ENCODE measurements at regions not wholly inside any gene's neighbourhood (a gene's known extent, or its start where the extent isn't known, plus 50 kb on each side); places are given as distances from the start of the nearest gene placed in this dataset.
A peak's percentile ranks its signal among the peaks of the same experiment; 100 is the strongest.

DNA sequence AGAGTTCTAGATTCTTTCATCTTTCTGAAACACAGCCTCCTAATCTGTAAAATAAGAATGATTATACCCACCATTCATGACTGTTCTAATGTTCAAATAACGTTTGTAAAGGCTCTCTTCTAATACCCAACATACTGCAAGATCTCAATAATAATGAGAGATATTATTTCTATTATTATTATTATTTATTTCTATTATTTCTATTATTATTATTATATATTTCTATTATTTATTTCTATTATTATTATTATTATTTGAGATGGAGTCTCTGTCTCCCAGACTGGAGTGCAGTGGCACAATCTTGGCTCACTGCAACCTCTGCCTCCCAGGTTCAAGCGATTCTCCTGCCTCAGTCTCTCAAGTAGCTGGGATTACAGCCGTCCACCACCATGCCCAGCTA lies 395.5 kb downstream of the EFNB2 start:
- Histone ChIP-seq H3K27me3 (ENCODE audit: control insufficient read depth, insufficient read depth, low read length) (no peaks in the 10 kb centered on the region), H3K4me3 (ENCODE audit: low read depth, low read length) (no peak overlapping the region), H3K36me3 (ENCODE audit: control insufficient read depth, insufficient read depth, low read length) (no peaks in the 10 kb centered on the region)
- TF ChIP-seq, protein P1, sequence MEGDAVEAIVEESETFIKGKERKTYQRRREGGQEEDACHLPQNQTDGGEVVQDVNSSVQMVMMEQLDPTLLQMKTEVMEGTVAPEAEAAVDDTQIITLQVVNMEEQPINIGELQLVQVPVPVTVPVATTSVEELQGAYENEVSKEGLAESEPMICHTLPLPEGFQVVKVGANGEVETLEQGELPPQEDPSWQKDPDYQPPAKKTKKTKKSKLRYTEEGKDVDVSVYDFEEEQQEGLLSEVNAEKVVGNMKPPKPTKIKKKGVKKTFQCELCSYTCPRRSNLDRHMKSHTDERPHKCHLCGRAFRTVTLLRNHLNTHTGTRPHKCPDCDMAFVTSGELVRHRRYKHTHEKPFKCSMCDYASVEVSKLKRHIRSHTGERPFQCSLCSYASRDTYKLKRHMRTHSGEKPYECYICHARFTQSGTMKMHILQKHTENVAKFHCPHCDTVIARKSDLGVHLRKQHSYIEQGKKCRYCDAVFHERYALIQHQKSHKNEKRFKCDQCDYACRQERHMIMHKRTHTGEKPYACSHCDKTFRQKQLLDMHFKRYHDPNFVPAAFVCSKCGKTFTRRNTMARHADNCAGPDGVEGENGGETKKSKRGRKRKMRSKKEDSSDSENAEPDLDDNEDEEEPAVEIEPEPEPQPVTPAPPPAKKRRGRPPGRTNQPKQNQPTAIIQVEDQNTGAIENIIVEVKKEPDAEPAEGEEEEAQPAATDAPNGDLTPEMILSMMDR (IDR thresholded peaks at IDR 0.05; ENCODE audit: insufficient read depth, low read depth, low read length): no peak
- ChIA-PET POLR2A (no interaction called here), CTCF (no interaction called here)
- DNase-seq (ENCODE audit: low read depth): no peak

- Histone ChIP-seq H3K27me3 (ENCODE audit: control insufficient read depth, insufficient read depth, low read length) (no peaks in the 10 kb centered on the region), H3K36me3 (ENCODE audit: control insufficient read depth, insufficient read depth, low read length) (no peaks in the 10 kb centered on the region), H3K4me3 (ENCODE audit: low read depth, low read length) (no peak overlapping the region)
- ChIA-PET CTCF (no interaction called here), POLR2A (no interaction called here)
- no peak for DNase-seq (ENCODE audit: low read depth)
- TF ChIP-seq, protein P1 (IDR thresholded peaks at IDR 0.05; ENCODE audit: insufficient read depth, low read depth, low read length): no peak
These were observed 396.1 kb downstream of the EFNB2 start for GRCh38 chr13:106139377-106139776.

DNA sequence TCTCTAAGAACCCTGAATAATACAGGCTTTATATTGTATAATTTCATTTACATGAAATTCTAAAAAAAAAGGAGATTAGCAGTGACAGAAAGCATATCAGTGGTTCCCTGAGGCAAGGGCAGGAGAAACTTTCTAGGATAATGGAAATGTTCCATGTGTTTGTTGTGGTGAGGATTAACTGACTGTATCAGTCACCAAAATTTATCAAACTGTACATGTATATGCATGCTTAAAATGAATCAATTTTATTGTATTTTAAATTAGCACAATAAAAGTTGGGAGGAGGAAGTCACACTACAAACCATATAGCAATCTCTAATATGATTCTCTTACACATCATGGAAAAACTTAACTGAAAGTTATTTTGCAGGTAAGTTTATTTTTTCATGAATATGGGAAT lies 396.8 kb downstream of the EFNB2 start:
- ChIA-PET POLR2A (no interaction called here), CTCF (no interaction called here)
- TF ChIP-seq, protein P1 (IDR thresholded peaks at IDR 0.05; ENCODE audit: insufficient read depth, low read depth, low read length): no peak
- Histone ChIP-seq H3K27me3 (ENCODE audit: control insufficient read depth, insufficient read depth, low read length) (no peaks in the 10 kb centered on the region), H3K36me3 (ENCODE audit: control insufficient read depth, insufficient read depth, low read length) (no peaks in the 10 kb centered on the region), H3K4me3 (ENCODE audit: low read depth, low read length) (no peak overlapping the region)
- DNase-seq (ENCODE audit: low read depth): no peak

DNA sequence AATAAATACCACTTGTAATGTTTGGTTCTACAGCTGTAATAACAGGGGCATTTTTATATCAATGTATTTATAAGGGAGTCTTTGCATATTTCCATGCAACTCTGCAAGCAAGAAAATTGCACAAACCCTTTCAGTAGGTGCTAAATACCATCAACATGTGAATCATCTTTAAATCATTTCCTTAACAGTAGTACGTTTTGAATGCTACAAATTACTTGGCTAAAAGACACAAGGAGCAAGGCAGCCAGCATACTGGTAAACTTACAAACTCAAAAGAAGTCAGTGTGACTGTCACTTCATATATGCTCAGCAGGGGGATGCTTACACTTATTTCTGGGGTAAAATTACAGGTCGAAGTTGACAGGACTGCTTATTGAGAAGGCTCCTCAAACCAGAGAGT lies 402.4 kb downstream of the EFNB2 start:
- Histone ChIP-seq H3K36me3 (ENCODE audit: control insufficient read depth, insufficient read depth, low read length) (no peaks in the 10 kb centered on the region), H3K27me3 (ENCODE audit: control insufficient read depth, insufficient read depth, low read length) (no peaks in the 10 kb centered on the region), H3K4me3 (ENCODE audit: low read depth, low read length) (no peak overlapping the region)
- ChIA-PET CTCF (interaction anchor here (0.7 kb wide), 1 partner anchor 18 kb away, joined by 3 read pairs; no protein-coding TSS in a partner anchor), POLR2A (interaction anchor here (0.5 to 0.9 kb wide), 2 partner anchors 16 to 241 kb away, joined by 3 to 6 read pairs; no protein-coding TSS in a partner anchor)
- TF ChIP-seq, protein P1 (IDR thresholded peaks at IDR 0.05; ENCODE audit: insufficient read depth, low read depth, low read length): no peak
- DNase-seq (ENCODE audit: low read depth): peak; percentile 69

GRCh38 chr13:106132216-106132615 lies 403.2 kb downstream of the EFNB2 start:
- POLR2A ChIA-PET: interaction anchor here (0.5 to 0.9 kb wide), 2 partner anchors 15 to 242 kb away, joined by 3 to 6 read pairs; no protein-coding TSS in a partner anchor
- no peak for DNase-seq (ENCODE audit: low read depth)
- CTCF ChIA-PET: interaction anchor here (0.7 to 0.8 kb wide), 2 partner anchors 19 to 575 kb away, joined by 3 read pairs; no protein-coding TSS in a partner anchor

More at GRCh38 chr13:106132216-106132615, 403.2 kb downstream of the EFNB2 start:
- TF ChIP-seq, protein P1 (IDR thresholded peaks at IDR 0.05; ENCODE audit: insufficient read depth, low read depth, low read length): no peak
- no peaks in the 10 kb centered on the region for H3K27me3 ChIP-seq (ENCODE audit: control insufficient read depth, insufficient read depth, low read length)
- no peak overlapping the region for H3K4me3 ChIP-seq (ENCODE audit: low read depth, low read length)
- H3K36me3 ChIP-seq (ENCODE audit: control insufficient read depth, insufficient read depth, low read length): no peaks in the 10 kb centered on the region

Data from BJ (cell line).